ENCODE measurements at regions not wholly inside any gene's neighbourhood (a gene's known extent, or its start where the extent isn't known, plus 50 kb on each side); places are given as distances from the start of the nearest gene placed in this dataset.

DNA sequence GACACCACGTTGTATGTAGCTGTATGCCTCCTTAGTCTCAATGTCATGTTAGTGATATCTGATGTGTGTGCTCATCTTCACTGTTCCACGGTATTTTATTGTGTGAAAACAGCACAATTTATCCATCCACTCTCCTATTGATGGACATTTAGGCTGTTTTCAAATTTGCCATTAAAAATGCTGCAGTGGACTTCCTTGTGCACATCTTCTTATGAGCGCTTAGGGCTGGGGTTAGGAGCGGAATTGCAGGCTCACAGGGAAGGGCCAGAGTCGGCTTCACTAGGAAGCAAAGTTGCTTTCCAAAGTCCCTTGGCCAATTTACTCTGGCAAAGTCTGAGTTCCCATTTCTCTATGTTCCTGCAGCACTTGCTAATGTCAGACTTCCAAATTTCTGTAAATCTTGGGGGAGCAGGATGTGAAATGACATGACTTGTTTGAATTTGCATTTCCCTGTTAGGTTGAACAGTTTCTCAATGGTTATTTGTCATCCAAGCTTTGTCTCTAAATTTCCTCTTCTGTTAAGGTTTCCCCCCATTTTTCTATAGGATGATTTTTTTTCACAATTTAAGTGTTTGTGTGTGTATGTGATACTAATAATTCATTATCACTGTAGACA is 75.4 kb downstream of the MYEOV start:
- Mint-ChIP-seq H3K36me3 (ENCODE audit: low read depth) (peaks cover 3% of the 10 kb centered on the region), H3K27me3 (peaks cover 5% of the 10 kb centered on the region), H3K4me3 (no peak overlapping the region), H3K4me1 (no peaks in the 10 kb centered on the region), H3K27ac (no peak overlapping the region)
- DNase-seq (no peak), ATAC-seq (no peak)
- H3K9me3 ChIP-seq (ENCODE audit: control insufficient read depth, low read length, poor library complexity, severe bottlenecking), result no peaks in the 10 kb centered on the region

DNA sequence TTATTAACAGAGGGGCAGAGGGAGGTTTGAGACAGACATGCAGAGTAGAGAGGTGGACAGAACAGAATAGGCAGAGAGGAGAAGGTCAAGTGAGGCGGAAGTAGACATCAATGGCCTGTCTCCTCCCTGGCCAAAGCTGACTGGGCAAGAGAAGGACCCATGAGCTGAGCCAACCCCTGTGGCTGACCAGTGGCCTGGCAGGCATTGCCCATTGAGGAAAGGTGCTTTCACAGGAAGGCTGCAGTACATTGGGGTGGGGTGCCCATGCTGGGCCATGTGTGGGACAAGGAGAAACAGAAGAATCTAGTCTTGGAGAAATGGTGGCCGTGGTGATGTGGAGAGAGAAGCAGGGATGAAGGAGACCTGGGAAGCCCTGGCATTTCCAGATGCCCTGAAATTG is 76.0 kb downstream of the MYEOV start:
- H3K36me3 Mint-ChIP-seq (ENCODE audit: low read depth), result peaks cover 3% of the 10 kb centered on the region
- no peak overlapping the region for H3K27ac Mint-ChIP-seq
- no peak overlapping the region for H3K4me3 Mint-ChIP-seq
- no peak for ATAC-seq
- H3K27me3 Mint-ChIP-seq, result peaks cover 5% of the 10 kb centered on the region
- no peaks in the 10 kb centered on the region for H3K4me1 Mint-ChIP-seq
- no peaks in the 10 kb centered on the region for H3K9me3 ChIP-seq (ENCODE audit: control insufficient read depth, low read length, poor library complexity, severe bottlenecking)
- no peak for DNase-seq

DNA sequence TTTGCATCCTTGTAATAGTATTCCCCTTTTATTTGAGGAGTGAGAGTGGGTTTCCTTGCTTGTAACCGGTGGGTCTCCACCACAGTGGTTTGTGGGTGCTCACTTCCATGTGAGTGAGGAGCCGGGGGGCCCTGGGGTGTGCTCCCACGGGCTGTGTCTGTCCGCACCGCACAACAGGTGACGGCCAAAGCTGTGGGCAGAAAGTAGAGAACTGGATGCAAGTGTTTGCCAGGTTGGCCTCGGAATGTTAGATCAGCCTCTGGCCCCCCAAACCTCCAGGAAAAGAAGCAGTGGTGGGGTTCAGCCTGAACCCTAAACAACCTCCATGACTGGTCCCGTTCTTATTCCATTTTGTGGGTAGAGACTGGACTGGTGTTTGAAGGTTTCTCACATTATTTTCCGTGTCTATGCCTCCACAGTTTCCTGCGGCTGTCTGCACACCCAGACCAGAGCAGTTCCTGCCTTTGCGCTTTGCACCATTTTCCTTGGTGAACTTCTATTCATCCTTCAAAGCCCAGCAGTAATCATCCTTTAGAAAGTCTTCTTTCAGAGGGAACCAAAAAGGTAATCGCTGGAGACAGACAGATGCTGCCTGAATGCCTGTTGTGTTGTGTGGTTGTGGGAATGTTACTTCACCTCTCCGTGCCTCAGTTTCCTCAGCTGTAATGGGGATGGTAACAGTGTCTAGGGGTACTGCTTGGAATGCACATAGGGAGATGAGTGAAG is 77.2 kb downstream of the MYEOV start:
- H3K4me3 Mint-ChIP-seq, result no peak overlapping the region
- DNase-seq (no peak), ATAC-seq (no peak)
- H3K36me3 Mint-ChIP-seq (ENCODE audit: low read depth), result peaks cover 3% of the 10 kb centered on the region
- no peaks in the 10 kb centered on the region for H3K9me3 ChIP-seq (ENCODE audit: control insufficient read depth, low read length, poor library complexity, severe bottlenecking)
- H3K27ac Mint-ChIP-seq, result no peak overlapping the region
- peaks cover 2% of the 10 kb centered on the region for H3K4me1 Mint-ChIP-seq
- H3K27me3 Mint-ChIP-seq, result peaks cover 5% of the 10 kb centered on the region

GRCh38 chr11:69371731-69372588 is 78.0 kb downstream of the MYEOV start:
- ATAC-seq (no peak), DNase-seq (peak in 1 of 3 donors; percentile 1)
- Mint-ChIP-seq H3K36me3 (ENCODE audit: low read depth) (peaks cover 3% of the 10 kb centered on the region), H3K4me3 (no peak overlapping the region), H3K27ac (no peak overlapping the region), H3K4me1 (peaks cover 2% of the 10 kb centered on the region), H3K27me3 (peaks cover 5% of the 10 kb centered on the region)
- no peaks in the 10 kb centered on the region for H3K9me3 ChIP-seq (ENCODE audit: control insufficient read depth, low read length, poor library complexity, severe bottlenecking)

GRCh38 chr11:69372589-69373250 is 78.8 kb downstream of the MYEOV start:
- H3K27me3 Mint-ChIP-seq, result peaks cover 5% of the 10 kb centered on the region
- ATAC-seq (no peak), DNase-seq (peak in 1 of 3 donors; percentile 1)
- H3K9me3 ChIP-seq (ENCODE audit: control insufficient read depth, low read length, poor library complexity, severe bottlenecking), result no peaks in the 10 kb centered on the region
- no peak overlapping the region for H3K27ac Mint-ChIP-seq
- peaks cover 3% of the 10 kb centered on the region for H3K36me3 Mint-ChIP-seq (ENCODE audit: low read depth)
- H3K4me1 Mint-ChIP-seq, result peaks cover 2% of the 10 kb centered on the region
- H3K4me3 Mint-ChIP-seq, result no peak overlapping the region

- no peak for ATAC-seq
- Mint-ChIP-seq H3K27ac (no peak overlapping the region), H3K36me3 (ENCODE audit: low read depth) (peaks cover 3% of the 10 kb centered on the region), H3K4me1 (peaks cover 2% of the 10 kb centered on the region), H3K27me3 (peaks cover 5% of the 10 kb centered on the region), H3K4me3 (no peak overlapping the region)
- no peaks in the 10 kb centered on the region for H3K9me3 ChIP-seq (ENCODE audit: control insufficient read depth, low read length, poor library complexity, severe bottlenecking)
- DNase-seq, result peak in 1 of 3 donors; percentile 1
Observed at GRCh38 chr11:69373251-69373635, 79.3 kb downstream of the MYEOV start.

DNA sequence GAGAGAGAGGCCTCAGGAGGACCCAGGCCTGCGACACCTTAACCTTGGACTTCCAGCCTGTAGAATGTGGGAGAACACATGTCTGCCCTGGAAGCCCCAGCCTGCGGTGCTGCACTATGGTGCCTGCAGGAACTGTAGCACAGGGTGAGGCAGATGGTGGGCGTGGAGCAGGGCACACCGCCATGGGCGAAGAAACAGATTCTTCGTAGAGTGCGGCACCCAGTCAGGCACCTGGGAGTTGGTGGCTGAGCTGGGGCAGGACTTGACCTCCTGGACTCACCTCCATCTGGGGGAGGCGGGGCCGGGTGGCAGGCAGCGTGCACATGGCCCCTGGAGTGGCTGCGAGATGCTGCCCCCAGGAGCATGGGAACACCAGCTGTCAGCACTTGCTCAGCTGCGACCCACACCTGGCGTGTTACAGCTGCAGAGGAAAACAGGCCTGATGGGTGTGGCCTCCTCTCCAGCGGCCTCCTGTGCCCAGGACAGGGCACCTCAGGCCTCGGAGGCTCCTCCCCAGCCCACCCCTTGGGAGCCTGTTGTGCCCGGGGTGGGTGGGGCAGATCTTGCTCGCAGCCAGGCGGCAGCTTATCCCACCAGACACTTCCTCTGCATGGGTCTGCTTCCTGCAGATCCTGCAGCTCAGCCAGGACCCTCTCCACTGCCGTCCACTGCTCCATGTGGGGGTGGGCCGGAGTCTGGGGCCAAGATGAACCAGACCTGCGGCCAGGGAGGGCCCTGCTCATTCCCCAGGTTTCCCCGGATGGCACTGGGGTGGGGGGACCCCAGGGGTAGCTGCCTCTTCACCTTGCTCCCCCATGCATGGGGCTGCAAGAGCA is 80.4 kb downstream of the MYEOV start:
- Mint-ChIP-seq H3K27ac (no peak overlapping the region), H3K36me3 (ENCODE audit: low read depth) (peaks cover 3% of the 10 kb centered on the region), H3K27me3 (peaks cover 5% of the 10 kb centered on the region), H3K4me3 (no peak overlapping the region), H3K4me1 (peaks cover 2% of the 10 kb centered on the region)
- ATAC-seq, result no peak
- no peaks in the 10 kb centered on the region for H3K9me3 ChIP-seq (ENCODE audit: control insufficient read depth, low read length, poor library complexity, severe bottlenecking)
- peak in 1 of 3 donors; percentile 2 for DNase-seq

DNA sequence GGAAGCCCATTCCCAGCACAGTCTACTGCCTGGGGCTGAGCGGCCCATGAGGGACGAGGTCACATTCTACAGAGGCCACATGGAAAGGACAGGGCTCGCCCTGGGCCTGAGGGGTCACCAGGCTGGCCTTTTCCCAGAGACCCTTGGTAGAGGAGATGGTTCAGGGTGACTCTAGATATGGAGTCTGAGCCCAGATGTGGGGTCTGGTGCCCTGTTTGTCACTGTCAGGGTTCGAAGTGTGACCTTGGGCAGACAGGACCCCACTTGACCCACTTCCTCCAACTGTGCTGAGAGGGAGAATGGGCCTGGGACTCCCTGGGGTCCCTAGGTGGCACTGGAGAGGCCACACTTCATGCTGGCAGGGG is 81.0 kb downstream of the MYEOV start:
- H3K9me3 ChIP-seq (ENCODE audit: control insufficient read depth, low read length, poor library complexity, severe bottlenecking), result no peaks in the 10 kb centered on the region
- peaks cover 5% of the 10 kb centered on the region for H3K27me3 Mint-ChIP-seq
- no peak overlapping the region for H3K4me3 Mint-ChIP-seq
- H3K36me3 Mint-ChIP-seq (ENCODE audit: low read depth), result peaks cover 3% of the 10 kb centered on the region
- no peak overlapping the region for H3K27ac Mint-ChIP-seq
- ATAC-seq, result no peak
- DNase-seq, result no peak
- peaks cover 2% of the 10 kb centered on the region for H3K4me1 Mint-ChIP-seq

DNA sequence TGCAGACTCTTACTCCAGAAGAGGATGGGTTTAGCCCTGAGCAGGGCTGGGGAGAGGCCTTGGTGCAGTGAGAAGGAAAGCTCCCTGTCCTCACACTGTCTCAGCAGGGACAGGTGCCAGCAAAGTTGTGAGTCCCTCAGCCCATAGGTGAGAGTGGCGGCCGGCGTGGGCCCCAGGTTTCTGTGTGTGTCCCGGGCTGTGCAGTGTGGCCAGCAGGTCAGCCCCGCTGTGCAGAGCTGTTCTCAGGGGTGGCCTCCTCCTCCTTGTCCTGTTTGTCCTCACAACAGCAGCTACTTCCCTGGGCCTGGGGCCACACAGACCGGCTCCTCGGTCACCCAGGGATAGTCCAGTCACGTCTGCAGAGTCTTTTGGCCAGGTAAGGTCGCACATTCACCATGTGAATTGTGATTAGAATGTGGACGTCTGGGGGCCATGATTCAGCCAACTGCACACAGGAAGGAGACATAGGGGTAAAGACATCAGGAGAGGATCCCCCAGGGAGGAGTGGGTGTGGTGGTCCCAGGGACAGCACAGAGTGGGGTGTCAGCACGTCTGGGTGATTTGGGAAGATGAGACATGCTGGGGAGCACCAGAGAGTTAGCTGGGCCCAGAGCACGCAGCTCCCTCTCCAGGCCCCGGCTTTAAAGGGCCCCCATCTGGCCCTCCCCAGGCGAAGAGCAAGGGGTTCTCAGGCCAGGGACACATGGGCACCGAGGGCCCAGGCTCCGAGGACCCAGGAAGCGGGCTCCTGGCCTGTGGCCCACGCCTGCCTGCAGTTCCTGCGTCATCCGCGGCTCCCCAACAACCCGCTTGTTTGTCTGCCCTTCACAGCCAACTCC is 81.6 kb downstream of the MYEOV start:
- no peak for ATAC-seq
- DNase-seq, result no peak
- peaks cover 2% of the 10 kb centered on the region for H3K4me1 Mint-ChIP-seq
- peaks cover 5% of the 10 kb centered on the region for H3K27me3 Mint-ChIP-seq
- H3K36me3 Mint-ChIP-seq (ENCODE audit: low read depth), result peaks cover 3% of the 10 kb centered on the region
- no peaks in the 10 kb centered on the region for H3K9me3 ChIP-seq (ENCODE audit: control insufficient read depth, low read length, poor library complexity, severe bottlenecking)
- no peak overlapping the region for H3K4me3 Mint-ChIP-seq
- H3K27ac Mint-ChIP-seq, result no peak overlapping the region

GRCh38 chr11:69376155-69377028 is 82.4 kb downstream of the MYEOV start:
- peaks cover 5% of the 10 kb centered on the region for H3K27me3 Mint-ChIP-seq
- no peak for ATAC-seq
- no peak for DNase-seq

More at GRCh38 chr11:69376155-69377028, 82.4 kb downstream of the MYEOV start:
- Mint-ChIP-seq H3K4me3 (no peak overlapping the region), H3K36me3 (ENCODE audit: low read depth) (peaks cover 3% of the 10 kb centered on the region), H3K4me1 (peaks cover 2% of the 10 kb centered on the region), H3K27ac (no peak overlapping the region)
- no peaks in the 10 kb centered on the region for H3K9me3 ChIP-seq (ENCODE audit: control insufficient read depth, low read length, poor library complexity, severe bottlenecking)

All from T-helper 17 cell (primary cell).